22Rv1 (cell line): ENCODE measurements at regions not wholly inside any gene's neighbourhood (a gene's known extent, or its start where the extent isn't known, plus 50 kb on each side); places are given as distances from the start of the nearest gene placed in this dataset.

Source experiments
- ZFX ChIP-seq: fragments of 450-650 bp; IDR thresholded peaks from 2 replicates; pipeline ENCODE4 v1.6.1; 2017; ENCODE audit warnings: antibody characterized with exemption, borderline replicate concordance
- TF ChIP-seq, protein P1 (sequence below): fragments of 450-650 bp; IDR thresholded peaks from 2 replicates; pipeline ENCODE4 v1.5.1; 2017; ENCODE audit warnings: mild to moderate bottlenecking

DNA sequence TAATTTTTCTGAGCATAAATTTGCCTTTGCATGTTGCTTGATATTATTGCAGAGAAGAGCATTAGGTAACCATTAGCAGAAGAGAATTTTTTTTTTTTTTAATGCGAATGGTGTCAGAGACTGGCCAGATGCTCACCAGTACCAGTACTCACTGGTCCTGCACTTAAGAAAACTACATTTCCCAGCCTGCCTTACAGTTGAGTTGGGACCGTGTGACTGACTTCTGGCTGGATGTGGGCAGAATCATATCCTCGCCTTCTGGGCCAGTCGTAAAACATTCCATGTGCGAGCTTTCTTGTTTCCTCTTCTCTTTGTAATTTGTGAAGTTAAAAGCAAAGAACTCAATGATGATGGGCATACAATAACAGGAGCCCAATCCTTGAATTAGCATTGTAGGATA, 132.4 kb downstream of the LRRC30 start:
- TF ChIP-seq, protein P1, sequence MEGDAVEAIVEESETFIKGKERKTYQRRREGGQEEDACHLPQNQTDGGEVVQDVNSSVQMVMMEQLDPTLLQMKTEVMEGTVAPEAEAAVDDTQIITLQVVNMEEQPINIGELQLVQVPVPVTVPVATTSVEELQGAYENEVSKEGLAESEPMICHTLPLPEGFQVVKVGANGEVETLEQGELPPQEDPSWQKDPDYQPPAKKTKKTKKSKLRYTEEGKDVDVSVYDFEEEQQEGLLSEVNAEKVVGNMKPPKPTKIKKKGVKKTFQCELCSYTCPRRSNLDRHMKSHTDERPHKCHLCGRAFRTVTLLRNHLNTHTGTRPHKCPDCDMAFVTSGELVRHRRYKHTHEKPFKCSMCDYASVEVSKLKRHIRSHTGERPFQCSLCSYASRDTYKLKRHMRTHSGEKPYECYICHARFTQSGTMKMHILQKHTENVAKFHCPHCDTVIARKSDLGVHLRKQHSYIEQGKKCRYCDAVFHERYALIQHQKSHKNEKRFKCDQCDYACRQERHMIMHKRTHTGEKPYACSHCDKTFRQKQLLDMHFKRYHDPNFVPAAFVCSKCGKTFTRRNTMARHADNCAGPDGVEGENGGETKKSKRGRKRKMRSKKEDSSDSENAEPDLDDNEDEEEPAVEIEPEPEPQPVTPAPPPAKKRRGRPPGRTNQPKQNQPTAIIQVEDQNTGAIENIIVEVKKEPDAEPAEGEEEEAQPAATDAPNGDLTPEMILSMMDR: no peak
- TF ChIP-seq ZFX: no peak
